ENCODE measurements at regions not wholly inside any gene's neighbourhood (a gene's known extent, or its start where the extent isn't known, plus 50 kb on each side); places are given as distances from the start of the nearest gene placed in this dataset.

- no peak for DNase-seq
- Mint-ChIP-seq H3K4me1 (no peaks in the 10 kb centered on the region), H3K4me3 (no peak overlapping the region), H3K27ac (no peak overlapping the region), H3K27me3 (ENCODE audit: low read depth in 2 of 2) (peaks cover 0 to 6% of the 10 kb centered on the region in 2 donors), H3K9me3 (no peaks in the 10 kb centered on the region), H3K36me3 (no peaks in the 10 kb centered on the region)
- no peaks in the 10 kb centered on the region for H3K27me3 ChIP-seq (ENCODE audit: control insufficient read depth, insufficient read depth, low read length)
- no peak for ATAC-seq
- TF ChIP-seq, protein P1, sequence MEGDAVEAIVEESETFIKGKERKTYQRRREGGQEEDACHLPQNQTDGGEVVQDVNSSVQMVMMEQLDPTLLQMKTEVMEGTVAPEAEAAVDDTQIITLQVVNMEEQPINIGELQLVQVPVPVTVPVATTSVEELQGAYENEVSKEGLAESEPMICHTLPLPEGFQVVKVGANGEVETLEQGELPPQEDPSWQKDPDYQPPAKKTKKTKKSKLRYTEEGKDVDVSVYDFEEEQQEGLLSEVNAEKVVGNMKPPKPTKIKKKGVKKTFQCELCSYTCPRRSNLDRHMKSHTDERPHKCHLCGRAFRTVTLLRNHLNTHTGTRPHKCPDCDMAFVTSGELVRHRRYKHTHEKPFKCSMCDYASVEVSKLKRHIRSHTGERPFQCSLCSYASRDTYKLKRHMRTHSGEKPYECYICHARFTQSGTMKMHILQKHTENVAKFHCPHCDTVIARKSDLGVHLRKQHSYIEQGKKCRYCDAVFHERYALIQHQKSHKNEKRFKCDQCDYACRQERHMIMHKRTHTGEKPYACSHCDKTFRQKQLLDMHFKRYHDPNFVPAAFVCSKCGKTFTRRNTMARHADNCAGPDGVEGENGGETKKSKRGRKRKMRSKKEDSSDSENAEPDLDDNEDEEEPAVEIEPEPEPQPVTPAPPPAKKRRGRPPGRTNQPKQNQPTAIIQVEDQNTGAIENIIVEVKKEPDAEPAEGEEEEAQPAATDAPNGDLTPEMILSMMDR (IDR thresholded peaks at IDR 0.05): no peak
- H3K36me3 ChIP-seq (ENCODE audit: control insufficient read depth, insufficient read depth, low read length): no peaks in the 10 kb centered on the region
- H3K9me3 ChIP-seq (ENCODE audit: control insufficient read depth, insufficient read depth, low read length): no peaks in the 10 kb centered on the region
- no peaks in the 10 kb centered on the region for H3K4me1 ChIP-seq (ENCODE audit: control insufficient read depth, insufficient read depth, low read length)
- WGBS (ENCODE audit: insufficient coverage): 88% methylated on average over 6 of the region's 7 CpGs
- H3K27ac ChIP-seq (ENCODE audit: low read length): no peak overlapping the region
- intact Hi-C loops (cut with micrococcal nuclease): no loop called here
- H3K4me3 ChIP-seq (ENCODE audit: low read length): no peak overlapping the region
These were observed 61.8 kb upstream of the ACO1 start for GRCh38 chr9:32322622-32323021.

GRCh38 chr9:32326146-32326545, 58.3 kb upstream of the ACO1 start:
- Histone ChIP-seq H3K36me3 (ENCODE audit: control insufficient read depth, insufficient read depth, low read length) (no peaks in the 10 kb centered on the region), H3K4me1 (ENCODE audit: control insufficient read depth, insufficient read depth, low read length) (no peaks in the 10 kb centered on the region), H3K9me3 (ENCODE audit: control insufficient read depth, insufficient read depth, low read length) (no peaks in the 10 kb centered on the region), H3K27me3 (ENCODE audit: control insufficient read depth, insufficient read depth, low read length) (no peaks in the 10 kb centered on the region), H3K27ac (ENCODE audit: low read length) (no peak overlapping the region), H3K4me3 (ENCODE audit: low read length) (no peak overlapping the region)
- Mint-ChIP-seq H3K27ac (no peak overlapping the region), H3K9me3 (no peaks in the 10 kb centered on the region), H3K4me1 (no peaks in the 10 kb centered on the region), H3K36me3 (no peaks in the 10 kb centered on the region), H3K4me3 (no peak overlapping the region), H3K27me3 (ENCODE audit: low read depth in 2 of 2) (peaks cover 6 to 14% of the 10 kb centered on the region in 2 donors)
- ATAC-seq: no peak
- TF ChIP-seq, protein P1 (IDR thresholded peaks at IDR 0.05): no peak
- 91% methylated on average over 2 of the region's 2 CpGs for WGBS (ENCODE audit: insufficient coverage)
- intact Hi-C loops (cut with micrococcal nuclease): no loop called here
- no peak for DNase-seq

DNA sequence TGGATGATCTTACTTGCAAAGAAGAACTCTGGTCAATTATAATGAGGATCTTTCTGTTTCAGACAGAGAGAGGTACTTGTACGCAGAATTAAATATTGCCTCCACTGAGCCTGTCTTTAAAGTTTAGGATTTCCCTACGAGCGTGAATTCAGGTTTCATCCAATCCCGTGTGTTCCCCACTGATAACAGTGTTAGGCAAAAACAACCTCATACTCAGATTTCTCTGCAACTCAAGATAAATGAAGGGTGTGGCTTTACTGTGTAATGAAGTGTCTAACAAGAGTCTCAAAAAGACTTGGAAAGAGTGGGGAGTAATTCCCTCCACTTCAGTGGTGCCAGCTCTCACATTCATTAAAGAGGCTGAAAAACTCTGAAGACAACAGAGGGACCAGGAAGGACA, 53.2 kb upstream of the ACO1 start:
- WGBS (ENCODE audit: insufficient coverage): 100% methylated on average over 4 of the region's 4 CpGs
- no peak for ATAC-seq
- H3K36me3 Mint-ChIP-seq: no peaks in the 10 kb centered on the region

DNA sequence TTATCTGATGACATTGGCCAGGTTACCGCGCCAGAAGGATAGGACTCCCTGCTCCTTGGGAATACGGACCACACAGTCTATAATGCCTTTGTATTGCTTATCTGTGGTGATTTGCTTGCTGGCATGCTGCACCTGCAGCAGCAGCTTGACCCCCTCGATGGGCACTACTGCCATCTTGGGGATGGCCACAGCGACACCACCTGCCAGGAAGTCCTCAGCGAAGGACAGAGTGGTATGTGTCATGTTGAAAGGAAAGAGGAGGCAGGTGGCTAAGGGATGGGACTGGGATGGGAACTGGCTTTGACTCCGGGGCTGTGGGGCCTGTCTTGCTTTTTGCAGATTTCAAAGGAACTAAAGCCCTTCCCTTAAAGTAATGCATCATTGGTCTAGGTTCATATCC, 50.3 kb upstream of the ACO1 start:
- Histone ChIP-seq H3K9me3 (ENCODE audit: control insufficient read depth, insufficient read depth, low read length) (no peaks in the 10 kb centered on the region), H3K4me3 (ENCODE audit: low read length) (no peak overlapping the region), H3K27ac (ENCODE audit: low read length) (no peak overlapping the region), H3K27me3 (ENCODE audit: control insufficient read depth, insufficient read depth, low read length) (no peaks in the 10 kb centered on the region), H3K4me1 (ENCODE audit: control insufficient read depth, insufficient read depth, low read length) (no peaks in the 10 kb centered on the region), H3K36me3 (ENCODE audit: control insufficient read depth, insufficient read depth, low read length) (no peaks in the 10 kb centered on the region)
- H3K27me3 Mint-ChIP-seq (ENCODE audit: low read depth in 2 of 2): peaks cover 3 to 28% of the 10 kb centered on the region in 2 donors
- intact Hi-C loops (cut with micrococcal nuclease): no loop called here
- no peaks in the 10 kb centered on the region for H3K4me1 Mint-ChIP-seq
- DNase-seq: no peak
- TF ChIP-seq, protein P1 (IDR thresholded peaks at IDR 0.05): no peak
- 92% methylated on average over 7 of the region's 7 CpGs for WGBS (ENCODE audit: insufficient coverage)
- no peaks in the 10 kb centered on the region for H3K9me3 Mint-ChIP-seq
- no peak overlapping the region for H3K27ac Mint-ChIP-seq
- no peak overlapping the region for H3K4me3 Mint-ChIP-seq
- H3K36me3 Mint-ChIP-seq: no peaks in the 10 kb centered on the region
- no peak for ATAC-seq

More for the DNA sequence above, 53.2 kb upstream of the ACO1 start:
- Mint-ChIP-seq H3K9me3 (no peaks in the 10 kb centered on the region), H3K4me3 (no peak overlapping the region), H3K27me3 (ENCODE audit: low read depth in 2 of 2) (peaks cover 6 to 29% of the 10 kb centered on the region in 2 donors), H3K27ac (no peak overlapping the region), H3K4me1 (no peaks in the 10 kb centered on the region)
- intact Hi-C loops (cut with micrococcal nuclease): no loop called here
- Histone ChIP-seq H3K27ac (ENCODE audit: low read length) (no peak overlapping the region), H3K9me3 (ENCODE audit: control insufficient read depth, insufficient read depth, low read length) (no peaks in the 10 kb centered on the region), H3K27me3 (ENCODE audit: control insufficient read depth, insufficient read depth, low read length) (no peaks in the 10 kb centered on the region), H3K36me3 (ENCODE audit: control insufficient read depth, insufficient read depth, low read length) (no peaks in the 10 kb centered on the region), H3K4me3 (ENCODE audit: low read length) (no peak overlapping the region), H3K4me1 (ENCODE audit: control insufficient read depth, insufficient read depth, low read length) (no peaks in the 10 kb centered on the region)
- TF ChIP-seq, protein P1 (IDR thresholded peaks at IDR 0.05): no peak
- no peak for DNase-seq
